ENCODE measurements at regions not wholly inside any gene's neighbourhood (a gene's known extent, or its start where the extent isn't known, plus 50 kb on each side); places are given as distances from the start of the nearest gene placed in this dataset.

- no peak for DNase-seq (ENCODE audit: low spot score in 2 of 2)
- H3K27me3 ChIP-seq, result peaks cover 28% of the 10 kb centered on the region
- H3K9me3 ChIP-seq, result no peaks in the 10 kb centered on the region
- H3K4me1 ChIP-seq, result no peaks in the 10 kb centered on the region
- no peak overlapping the region for H3K4me3 ChIP-seq
- TF ChIP-seq POLR2AphosphoS5 (IDR thresholded peaks at IDR 0.05), result no peak
- TF ChIP-seq EP300 (IDR thresholded peaks at IDR 0.05), result no peak
- TF ChIP-seq CTCF (IDR thresholded peaks at IDR 0.05), result no peak
- TF ChIP-seq POLR2A (IDR thresholded peaks at IDR 0.05), result no peak
- no peaks in the 10 kb centered on the region for H3K36me3 ChIP-seq
- H3K27ac ChIP-seq, result no peak overlapping the region
- 92% methylated on average over 13 of the region's 13 CpGs for WGBS
These were observed 89.8 kb upstream of the SOX1 start for GRCh38 chr13:111977179-111977506.

DNA sequence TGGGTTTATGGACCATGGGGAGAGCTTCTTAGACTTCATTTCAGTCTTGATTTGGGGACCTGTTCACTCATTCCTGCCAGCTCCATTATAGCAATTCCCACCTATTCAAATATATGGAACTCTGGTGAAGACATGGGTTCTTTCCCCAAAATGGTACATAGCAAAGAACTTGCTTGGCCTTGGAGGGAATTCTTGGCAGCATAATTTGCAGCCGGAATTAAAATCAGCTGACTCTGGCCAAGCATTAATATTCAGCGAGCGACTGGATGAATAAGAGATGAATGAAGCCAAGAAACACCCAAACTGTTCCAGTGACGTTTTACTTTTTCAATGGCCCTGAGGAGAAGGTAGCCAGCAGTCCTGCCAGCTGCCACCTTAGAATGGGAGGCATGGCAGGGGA lies 88.4 kb upstream of the SOX1 start:
- TF ChIP-seq CTCF (IDR thresholded peaks at IDR 0.05) (no peak), POLR2A (IDR thresholded peaks at IDR 0.05) (no peak), POLR2AphosphoS5 (IDR thresholded peaks at IDR 0.05) (no peak)
- Histone ChIP-seq H3K4me1 (no peaks in the 10 kb centered on the region), H3K27ac (no peak overlapping the region), H3K9me3 (no peaks in the 10 kb centered on the region), H3K36me3 (no peaks in the 10 kb centered on the region), H3K27me3 (peaks cover 22% of the 10 kb centered on the region), H3K4me3 (no peak overlapping the region)
- no peak for DNase-seq (ENCODE audit: low spot score in 2 of 2)
- 37% methylated on average over 4 of the region's 4 CpGs for WGBS

- Histone ChIP-seq H3K4me1 (no peaks in the 10 kb centered on the region), H3K4me3 (no peak overlapping the region), H3K27ac (no peak overlapping the region), H3K27me3 (peaks cover 20% of the 10 kb centered on the region), H3K36me3 (no peaks in the 10 kb centered on the region), H3K9me3 (no peaks in the 10 kb centered on the region)
- DNase-seq (ENCODE audit: low spot score in 2 of 2), result no peak
- TF ChIP-seq CTCF (IDR thresholded peaks at IDR 0.05) (no peak), POLR2AphosphoS5 (IDR thresholded peaks at IDR 0.05) (no peak)
- WGBS, result 85% methylated on average over 14 of the region's 15 CpGs
These were observed 86.6 kb upstream of the SOX1 start for GRCh38 chr13:111980146-111980929.

DNA sequence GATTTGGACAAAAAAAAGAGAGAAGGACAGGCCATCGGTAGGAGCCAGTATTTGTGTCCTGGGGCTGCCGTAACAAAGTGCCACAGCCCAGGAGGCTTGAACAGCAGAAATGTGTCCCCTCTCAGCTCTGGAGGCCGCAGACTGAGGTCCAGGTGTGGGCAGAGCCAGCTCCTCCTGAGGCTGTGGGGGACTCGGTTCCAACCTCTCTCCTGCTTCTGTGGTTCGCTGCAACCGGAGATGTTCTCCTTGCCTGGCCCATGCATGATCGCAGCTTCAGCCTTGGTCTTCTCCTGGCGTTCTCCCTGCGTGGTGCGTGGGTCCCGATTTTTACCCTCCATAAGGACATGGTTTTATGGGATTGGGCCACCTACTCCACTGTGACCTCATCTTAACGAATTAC lies 85.9 kb upstream of the SOX1 start:
- no peaks in the 10 kb centered on the region for H3K9me3 ChIP-seq
- H3K27ac ChIP-seq, result no peak overlapping the region
- DNase-seq (ENCODE audit: low spot score in 2 of 2), result no peak
- peaks cover 20% of the 10 kb centered on the region for H3K27me3 ChIP-seq
- no peaks in the 10 kb centered on the region for H3K4me1 ChIP-seq
- no peak overlapping the region for H3K4me3 ChIP-seq
- H3K36me3 ChIP-seq, result no peaks in the 10 kb centered on the region
- WGBS, result 89% methylated on average over 12 of the region's 12 CpGs
- TF ChIP-seq EP300 (IDR thresholded peaks at IDR 0.05), result no peak
- TF ChIP-seq CTCF (IDR thresholded peaks at IDR 0.05), result no peak
- TF ChIP-seq POLR2A (IDR thresholded peaks at IDR 0.05), result no peak
- no peak for TF ChIP-seq POLR2AphosphoS5 (IDR thresholded peaks at IDR 0.05)

GRCh38 chr13:111981446-111982165 lies 85.3 kb upstream of the SOX1 start:
- no peaks in the 10 kb centered on the region for H3K9me3 ChIP-seq
- H3K27ac ChIP-seq, result no peak overlapping the region
- no peak for DNase-seq (ENCODE audit: low spot score in 2 of 2)
- TF ChIP-seq POLR2A (IDR thresholded peaks at IDR 0.05), result no peak
- TF ChIP-seq POLR2AphosphoS5 (IDR thresholded peaks at IDR 0.05), result no peak
- TF ChIP-seq EP300 (IDR thresholded peaks at IDR 0.05), result no peak
- no peak for TF ChIP-seq CTCF (IDR thresholded peaks at IDR 0.05)
- no peaks in the 10 kb centered on the region for H3K36me3 ChIP-seq
- H3K4me3 ChIP-seq, result no peak overlapping the region
- H3K27me3 ChIP-seq, result peaks cover 20% of the 10 kb centered on the region
- no peaks in the 10 kb centered on the region for H3K4me1 ChIP-seq
- WGBS, result 70% methylated on average over 12 of the region's 12 CpGs

All from suprapubic skin (tissue), 4 donors.